ENCODE measurements at regions not wholly inside any gene's neighbourhood (a gene's known extent, or its start where the extent isn't known, plus 50 kb on each side); places are given as distances from the start of the nearest gene placed in this dataset.

- peak in 3 of 4 experiments; percentile 17 to 44 (median 37) for TF ChIP-seq CTCF (IDR thresholded peaks at IDR 0.05)
- no peak for TF ChIP-seq POLR2A (IDR thresholded peaks at IDR 0.05)
- peak; percentile 19 for TF ChIP-seq POLR2AphosphoS5 (IDR thresholded peaks at IDR 0.05)
These were observed 415.5 kb downstream of the PCNX1 start for GRCh38 chr14:71322655-71323250.

All from prostate gland (tissue), 2 donors.